ENCODE measurements at regions not wholly inside any gene's neighbourhood (a gene's known extent, or its start where the extent isn't known, plus 50 kb on each side); places are given as distances from the start of the nearest gene placed in this dataset.

- TF ChIP-seq POLR2A (IDR thresholded peaks at IDR 0.05; ENCODE audit: low read depth, low read length), result no peak
- no peak for TF ChIP-seq POLR2AphosphoS5 (IDR thresholded peaks at IDR 0.05; ENCODE audit: low read depth, low read length)
These were observed 202.2 kb upstream of the NLRP1 start for GRCh38 chr17:5786510-5786875.

All from GM12892 (cell line).